Astrocyte of the cerebellum (primary cell): ENCODE measurements at regions not wholly inside any gene's neighbourhood (a gene's known extent, or its start where the extent isn't known, plus 50 kb on each side); places are given as distances from the start of the nearest gene placed in this dataset.

Source experiments
- DNase-seq: peaks from one replicate; pipeline ENCODE4 v3.0.0-alpha.2; 2011; ENCODE audit warnings: low read depth
- H3K4me3 ChIP-seq: 2 replicates; pipeline ENCODE4 v1.5.1; 2011; ENCODE audit warnings: mild to moderate bottlenecking, low read depth, low read length, moderate library complexity
- in situ Hi-C: cut with HindIII; loops from 2 replicates; pipeline ENCODE4 v1.10.0; 2017; ENCODE audit warnings: low sequenced_read_pairs
- TF ChIP-seq, protein P1 (sequence below): IDR thresholded peaks from 2 replicates; pipeline ENCODE4 v1.5.1; 2012; ENCODE audit warnings: low read length, low read depth, moderate library complexity, mild to moderate bottlenecking; ENCODE audit errors: missing control alignments

DNA sequence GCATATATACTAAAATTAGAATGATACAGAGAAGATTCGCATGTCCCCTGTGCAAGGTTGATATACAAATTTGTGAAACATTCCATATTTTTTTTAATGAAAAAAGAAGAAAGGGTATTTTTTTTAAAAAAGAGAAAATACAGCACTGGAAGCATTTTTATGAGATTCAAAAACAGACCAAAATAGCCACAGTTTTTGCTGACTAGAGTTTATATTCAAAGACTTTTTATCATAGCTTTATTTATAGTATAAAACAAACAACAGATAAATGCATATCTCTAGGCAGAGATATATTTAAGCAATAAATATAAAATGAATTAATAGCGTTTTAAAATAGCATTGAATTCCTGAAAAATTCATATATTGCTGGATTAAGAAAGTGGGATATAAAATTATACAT is 436.5 kb upstream of the ACVR2A start:
- no peak overlapping the region for H3K4me3 ChIP-seq
- in situ Hi-C loops, result no loop called here
- TF ChIP-seq, protein P1, sequence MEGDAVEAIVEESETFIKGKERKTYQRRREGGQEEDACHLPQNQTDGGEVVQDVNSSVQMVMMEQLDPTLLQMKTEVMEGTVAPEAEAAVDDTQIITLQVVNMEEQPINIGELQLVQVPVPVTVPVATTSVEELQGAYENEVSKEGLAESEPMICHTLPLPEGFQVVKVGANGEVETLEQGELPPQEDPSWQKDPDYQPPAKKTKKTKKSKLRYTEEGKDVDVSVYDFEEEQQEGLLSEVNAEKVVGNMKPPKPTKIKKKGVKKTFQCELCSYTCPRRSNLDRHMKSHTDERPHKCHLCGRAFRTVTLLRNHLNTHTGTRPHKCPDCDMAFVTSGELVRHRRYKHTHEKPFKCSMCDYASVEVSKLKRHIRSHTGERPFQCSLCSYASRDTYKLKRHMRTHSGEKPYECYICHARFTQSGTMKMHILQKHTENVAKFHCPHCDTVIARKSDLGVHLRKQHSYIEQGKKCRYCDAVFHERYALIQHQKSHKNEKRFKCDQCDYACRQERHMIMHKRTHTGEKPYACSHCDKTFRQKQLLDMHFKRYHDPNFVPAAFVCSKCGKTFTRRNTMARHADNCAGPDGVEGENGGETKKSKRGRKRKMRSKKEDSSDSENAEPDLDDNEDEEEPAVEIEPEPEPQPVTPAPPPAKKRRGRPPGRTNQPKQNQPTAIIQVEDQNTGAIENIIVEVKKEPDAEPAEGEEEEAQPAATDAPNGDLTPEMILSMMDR, result no peak
- no peak for DNase-seq

DNA sequence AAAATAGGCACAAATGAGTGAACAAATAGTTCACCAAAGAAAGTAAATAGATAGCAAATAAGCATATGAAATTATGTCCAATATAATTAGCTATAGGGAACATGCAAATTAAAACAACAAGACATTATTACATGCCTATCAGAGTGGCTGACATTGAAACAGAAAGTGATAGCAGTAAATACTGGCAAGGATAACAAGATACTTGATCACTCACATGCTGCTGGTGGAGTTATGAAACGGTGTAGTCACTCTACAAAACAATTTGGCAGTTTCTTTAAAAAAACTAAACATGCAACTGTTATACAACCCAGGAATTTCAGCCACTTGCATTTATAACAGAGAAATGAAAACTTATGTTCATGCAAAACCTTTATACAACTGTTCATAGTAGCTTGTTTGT is 439.2 kb upstream of the ACVR2A start:
- no peak overlapping the region for H3K4me3 ChIP-seq
- TF ChIP-seq, protein P1, result no peak
- DNase-seq, result no peak
- in situ Hi-C loops, result no loop called here

DNA sequence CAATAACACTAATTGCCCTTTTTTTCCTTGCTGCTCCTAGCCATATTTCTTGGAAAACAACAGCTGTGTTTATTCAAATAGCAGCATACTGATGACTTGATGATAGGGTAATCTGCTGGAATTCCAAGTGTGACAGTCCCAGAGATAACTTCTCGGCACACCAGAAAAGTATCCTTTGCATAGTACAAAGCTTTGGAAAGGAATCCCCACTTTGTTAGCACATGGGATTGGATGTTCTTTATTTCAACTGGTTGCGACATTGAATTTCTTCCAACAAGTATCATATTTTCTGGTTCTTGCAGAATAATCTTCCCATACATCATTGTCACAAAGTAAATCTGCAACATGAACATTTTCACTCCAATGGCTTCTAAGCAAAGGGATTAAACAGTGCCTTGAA is 445.8 kb upstream of the ACVR2A start:
- DNase-seq, result no peak
- no peak overlapping the region for H3K4me3 ChIP-seq
- TF ChIP-seq, protein P1, result no peak
- in situ Hi-C loops, result no loop called here

DNA sequence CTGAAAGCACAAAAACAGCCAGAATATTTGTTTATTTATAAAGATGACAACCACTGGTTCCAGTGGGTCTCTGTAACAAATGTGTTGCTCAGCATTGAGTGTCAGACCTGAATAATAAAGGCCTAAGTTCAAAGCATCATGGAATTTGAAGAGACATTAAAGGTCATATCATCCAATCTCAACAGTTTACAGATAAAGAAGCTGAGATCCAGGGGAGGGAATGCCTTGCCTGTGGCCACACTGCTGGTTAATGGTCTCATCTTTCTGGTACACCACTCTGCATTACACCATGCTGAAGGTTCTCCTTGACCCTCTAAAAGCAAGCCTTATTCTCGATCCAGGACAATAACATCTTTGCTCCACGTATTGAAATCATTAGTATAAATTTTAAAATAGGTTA is 446.5 kb upstream of the ACVR2A start:
- in situ Hi-C loops, result no loop called here
- DNase-seq, result no peak
- H3K4me3 ChIP-seq, result no peak overlapping the region
- TF ChIP-seq, protein P1, result no peak

DNA sequence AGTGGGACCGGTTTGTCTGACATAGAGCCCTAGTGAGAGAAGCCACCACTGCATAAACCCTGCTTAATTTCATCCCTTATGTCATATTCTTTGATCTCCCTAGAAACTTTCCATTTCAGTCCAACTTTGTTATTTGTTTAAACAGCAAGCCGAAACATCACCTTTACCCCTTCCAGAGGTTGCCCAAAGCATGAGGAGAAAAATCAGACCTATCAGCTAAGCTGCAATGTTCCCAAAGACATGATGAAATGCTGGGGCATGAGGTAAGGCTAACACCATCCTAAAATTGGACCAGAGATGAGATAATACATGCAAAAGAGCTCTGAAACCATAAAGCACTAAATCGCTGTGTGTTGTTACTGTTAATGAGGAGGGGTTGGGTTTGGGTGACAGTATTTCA is 447.9 kb upstream of the ACVR2A start:
- TF ChIP-seq, protein P1, result no peak
- no peak for DNase-seq
- in situ Hi-C loops, result no loop called here
- H3K4me3 ChIP-seq, result no peak overlapping the region

GRCh38 chr2:147394179-147394790 is 450.5 kb upstream of the ACVR2A start:
- no peak for DNase-seq
- TF ChIP-seq, protein P1, result no peak
- in situ Hi-C loops, result no loop called here
- no peak overlapping the region for H3K4me3 ChIP-seq
